ENCODE measurements at regions not wholly inside any gene's neighbourhood (a gene's known extent, or its start where the extent isn't known, plus 50 kb on each side); places are given as distances from the start of the nearest gene placed in this dataset.

DNA sequence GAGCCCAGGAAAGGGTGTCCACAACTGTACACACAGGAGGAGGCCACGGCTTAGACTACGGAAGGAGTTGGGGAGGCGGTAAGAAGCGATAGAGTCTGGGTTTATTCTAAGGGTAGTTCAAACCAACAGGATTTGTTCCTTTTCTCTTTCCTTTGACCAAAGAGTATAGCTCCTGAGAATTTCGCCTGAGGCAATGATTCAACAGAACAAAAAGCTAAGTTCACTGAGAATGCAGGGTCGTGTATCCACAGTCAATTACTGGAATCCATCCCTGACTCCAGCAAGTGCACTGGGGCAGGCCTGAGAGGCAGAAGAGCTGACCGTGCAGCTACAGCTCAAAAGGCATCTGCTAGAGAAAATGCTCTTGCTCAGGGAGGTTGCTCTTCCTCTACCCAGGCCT lies 140.9 kb downstream of the TFCP2L1 start:
- no peak for DNase-seq (ENCODE audit: low spot score)
- H3K27ac ChIP-seq, result no peak overlapping the region
- TF ChIP-seq, protein P1, sequence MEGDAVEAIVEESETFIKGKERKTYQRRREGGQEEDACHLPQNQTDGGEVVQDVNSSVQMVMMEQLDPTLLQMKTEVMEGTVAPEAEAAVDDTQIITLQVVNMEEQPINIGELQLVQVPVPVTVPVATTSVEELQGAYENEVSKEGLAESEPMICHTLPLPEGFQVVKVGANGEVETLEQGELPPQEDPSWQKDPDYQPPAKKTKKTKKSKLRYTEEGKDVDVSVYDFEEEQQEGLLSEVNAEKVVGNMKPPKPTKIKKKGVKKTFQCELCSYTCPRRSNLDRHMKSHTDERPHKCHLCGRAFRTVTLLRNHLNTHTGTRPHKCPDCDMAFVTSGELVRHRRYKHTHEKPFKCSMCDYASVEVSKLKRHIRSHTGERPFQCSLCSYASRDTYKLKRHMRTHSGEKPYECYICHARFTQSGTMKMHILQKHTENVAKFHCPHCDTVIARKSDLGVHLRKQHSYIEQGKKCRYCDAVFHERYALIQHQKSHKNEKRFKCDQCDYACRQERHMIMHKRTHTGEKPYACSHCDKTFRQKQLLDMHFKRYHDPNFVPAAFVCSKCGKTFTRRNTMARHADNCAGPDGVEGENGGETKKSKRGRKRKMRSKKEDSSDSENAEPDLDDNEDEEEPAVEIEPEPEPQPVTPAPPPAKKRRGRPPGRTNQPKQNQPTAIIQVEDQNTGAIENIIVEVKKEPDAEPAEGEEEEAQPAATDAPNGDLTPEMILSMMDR (IDR thresholded peaks at IDR 0.05), result no peak

DNA sequence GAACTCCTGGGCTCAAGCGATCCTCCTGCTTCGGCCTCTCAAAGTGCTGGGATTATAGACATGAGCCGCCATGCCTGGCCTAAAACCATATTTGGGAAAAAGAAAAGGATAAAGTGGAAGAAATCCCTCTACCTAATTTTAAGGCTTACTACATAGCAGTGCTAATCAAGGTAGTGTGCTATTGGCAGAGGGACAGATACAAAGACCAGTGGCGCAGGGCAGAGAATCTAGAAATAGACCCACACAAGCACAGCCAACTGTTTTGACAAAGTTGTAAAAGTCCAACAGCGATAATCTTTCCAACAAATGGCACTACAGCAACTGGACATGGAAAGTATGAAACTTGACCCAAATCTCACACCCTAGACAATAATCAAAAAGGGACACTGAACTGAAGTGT lies 138.4 kb downstream of the TFCP2L1 start:
- Histone ChIP-seq H3K27ac (no peak overlapping the region), H3K4me3 (no peak overlapping the region)
- no peak for DNase-seq (ENCODE audit: low spot score)
- TF ChIP-seq, protein P1 (IDR thresholded peaks at IDR 0.05), result no peak

More for the DNA sequence above, 140.9 kb downstream of the TFCP2L1 start:
- no peak overlapping the region for H3K4me3 ChIP-seq

DNA sequence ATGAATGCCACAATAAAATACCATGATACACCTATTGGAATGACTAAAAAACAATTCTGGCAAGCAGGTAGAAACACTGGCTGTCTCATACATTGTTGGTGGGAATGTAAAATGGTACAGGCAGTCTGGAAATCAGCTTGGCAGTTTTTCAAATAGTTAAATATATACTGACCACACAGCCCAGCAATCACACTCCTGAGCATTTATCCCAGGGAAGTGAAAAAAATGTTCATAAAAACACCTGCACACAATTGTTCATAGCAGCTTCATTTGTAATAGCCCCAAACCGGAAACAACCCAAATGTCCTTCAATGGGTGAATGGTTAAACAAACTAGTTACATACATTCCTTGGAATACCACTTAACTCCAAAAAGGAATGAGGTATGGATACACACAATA lies 137.2 kb downstream of the TFCP2L1 start:
- Histone ChIP-seq H3K4me3 (no peak overlapping the region), H3K27ac (no peak overlapping the region)
- no peak for DNase-seq (ENCODE audit: low spot score)
- TF ChIP-seq, protein P1 (IDR thresholded peaks at IDR 0.05), result no peak

DNA sequence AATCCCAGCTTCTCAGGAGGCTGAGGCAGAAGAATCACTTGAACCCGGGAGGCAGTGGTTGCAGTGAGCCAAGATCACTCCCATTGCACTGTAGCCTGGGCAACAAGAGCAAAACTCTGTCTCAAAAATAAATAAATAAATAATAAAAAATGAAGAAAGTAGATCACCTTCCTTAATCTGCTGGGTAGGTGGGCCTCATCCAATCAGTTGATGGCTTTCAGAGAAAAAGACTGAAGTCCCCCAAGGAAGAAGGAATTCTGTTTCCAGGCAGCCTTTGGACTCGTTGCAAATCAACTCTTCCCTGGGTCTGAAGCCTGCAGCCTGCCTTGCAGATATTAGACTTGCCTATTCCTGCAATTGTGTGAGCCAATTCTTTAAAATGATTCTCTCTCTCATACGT lies 136.5 kb downstream of the TFCP2L1 start:
- no peak overlapping the region for H3K4me3 ChIP-seq
- DNase-seq (ENCODE audit: low spot score), result no peak
- TF ChIP-seq, protein P1 (IDR thresholded peaks at IDR 0.05), result no peak
- no peak overlapping the region for H3K27ac ChIP-seq

DNA sequence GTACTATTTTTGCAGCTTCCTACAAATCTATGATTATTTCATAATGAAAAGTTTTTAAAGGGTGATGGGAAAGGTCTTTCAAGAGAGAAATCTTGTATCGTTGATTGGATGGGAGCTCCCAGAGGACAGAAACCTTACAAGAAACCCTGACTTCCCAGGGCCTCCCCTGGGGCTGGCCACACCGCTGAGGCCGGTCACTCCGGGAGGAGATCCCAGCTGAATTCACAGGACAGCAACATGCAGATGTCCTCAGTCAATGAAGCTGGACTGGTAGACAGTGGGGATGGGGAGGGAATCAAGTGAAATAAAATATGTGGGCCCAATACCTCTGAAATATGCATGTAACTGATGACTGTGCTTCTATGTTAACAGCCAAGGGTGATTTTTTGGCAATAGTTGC lies 135.6 kb downstream of the TFCP2L1 start:
- TF ChIP-seq, protein P1 (IDR thresholded peaks at IDR 0.05), result no peak
- DNase-seq (ENCODE audit: low spot score), result no peak
- H3K4me3 ChIP-seq, result no peak overlapping the region
- H3K27ac ChIP-seq, result no peak overlapping the region

DNA sequence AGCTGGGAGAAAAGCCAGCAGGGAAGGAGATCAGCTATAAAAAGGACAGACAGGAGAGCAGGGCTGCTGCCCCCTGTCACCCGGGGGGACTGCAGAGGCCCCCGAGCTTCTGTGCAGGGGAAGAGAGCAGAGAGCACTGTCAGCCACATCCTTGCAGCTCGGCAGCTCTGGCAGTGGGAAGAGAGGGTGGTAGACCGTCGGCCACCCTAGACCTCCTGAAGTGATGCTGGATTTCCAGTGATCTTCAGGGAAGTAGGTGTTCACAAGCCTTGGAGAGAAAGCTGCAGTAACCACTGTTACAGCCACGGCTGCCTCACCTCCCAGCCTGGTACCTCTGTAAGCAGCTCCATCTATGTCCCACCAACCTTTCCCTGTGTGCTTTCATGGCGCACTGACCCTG lies 134.9 kb downstream of the TFCP2L1 start:
- DNase-seq (ENCODE audit: low spot score), result no peak
- no peak overlapping the region for H3K4me3 ChIP-seq
- TF ChIP-seq, protein P1 (IDR thresholded peaks at IDR 0.05), result no peak
- no peak overlapping the region for H3K27ac ChIP-seq

DNA sequence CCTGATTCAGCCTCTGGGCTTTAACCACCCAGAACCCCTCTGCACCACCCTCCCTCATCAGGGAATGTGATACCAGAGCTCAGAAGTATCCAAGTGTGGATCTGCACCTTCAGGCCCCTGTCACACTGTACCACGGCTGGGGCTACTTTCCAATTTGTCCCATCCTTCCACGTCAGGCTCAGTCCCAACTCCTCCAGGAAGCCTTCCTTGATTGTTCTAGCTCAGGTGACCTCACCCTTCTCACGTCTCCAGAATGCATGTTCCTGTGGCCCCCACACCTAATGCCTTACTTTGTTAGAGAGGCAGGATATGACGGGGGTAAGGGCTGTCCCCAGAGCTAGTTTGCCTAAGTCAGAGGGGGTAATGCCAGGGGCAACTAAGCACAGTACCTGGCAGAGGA lies 134.3 kb downstream of the TFCP2L1 start:
- DNase-seq (ENCODE audit: low spot score), result no peak
- Histone ChIP-seq H3K4me3 (no peak overlapping the region), H3K27ac (no peak overlapping the region)
- TF ChIP-seq, protein P1 (IDR thresholded peaks at IDR 0.05), result no peak

All from coronary artery (tissue), 2 donors.